Colonic mucosa (tissue), 4 donors: ENCODE measurements at regions not wholly inside any gene's neighbourhood (a gene's known extent, or its start where the extent isn't known, plus 50 kb on each side); places are given as distances from the start of the nearest gene placed in this dataset.

Source experiments
- DNase-seq: peaks from one replicate; pipeline ENCODE4 v3.0.0-alpha.2; 2020
- H3K27ac ChIP-seq: fragments of 200-600 bp; one replicate; pipeline ENCODE4 v1.8.0; 2021
- H3K27me3 ChIP-seq: fragments of 200-600 bp; one replicate; pipeline ENCODE4 v1.8.0; 2021
- H3K36me3 ChIP-seq: fragments of 200-600 bp; one replicate; pipeline ENCODE4 v1.8.0; 2021
- H3K4me1 ChIP-seq: fragments of 200-600 bp; one replicate; pipeline ENCODE4 v1.8.0; 2021; ENCODE audit warnings: mild to moderate bottlenecking
- H3K4me3 ChIP-seq: fragments of 200-600 bp; one replicate; pipeline ENCODE4 v1.8.0; 2021
- H3K9ac ChIP-seq, 2 donors: one replicate each; pipeline ENCODE4 v1.7.0; 2013; ENCODE audit warnings: control low read depth in 2 of 2, low read depth in 2 of 2, low read length in 2 of 2
- H3K9me3 ChIP-seq: fragments of 200-600 bp; one replicate; pipeline ENCODE4 v1.8.0; 2021
- CTCF ChIP-seq: fragments of 200-600 bp; IDR thresholded peaks from one replicate; pipeline ENCODE4 v1.8.0; 2022; ENCODE audit warnings: antibody characterized with exemption, mild to moderate bottlenecking
- intact Hi-C: fragments of 100-400 bp; cut with DNase I; formaldehyde crosslinking; loops from one replicate; pipeline ENCODE4 v1.14.1; 2022
- donor health status: healthy.
- donor health status: DM: no; HTN: no; CAD: no.
- donor health status: DM: no; HTN: no; CAD: no.

- TF ChIP-seq CTCF: no peak
- intact Hi-C loops: no loop called here
- Histone ChIP-seq H3K27me3 (no peaks in the 10 kb centered on the region), H3K36me3 (no peaks in the 10 kb centered on the region), H3K4me1 (no peaks in the 10 kb centered on the region), H3K4me3 (no peak overlapping the region), H3K27ac (no peak overlapping the region), H3K9ac (no peak overlapping the region), H3K9me3 (no peaks in the 10 kb centered on the region)
- DNase-seq: no peak
Observed at GRCh38 chr2:190126798-190127197, 64.3 kb upstream of the MSTN start.

- Histone ChIP-seq H3K27me3 (no peaks in the 10 kb centered on the region), H3K4me3 (no peak overlapping the region), H3K36me3 (no peaks in the 10 kb centered on the region), H3K4me1 (no peaks in the 10 kb centered on the region), H3K9ac (no peak overlapping the region), H3K27ac (no peak overlapping the region), H3K9me3 (no peaks in the 10 kb centered on the region)
- no peak for TF ChIP-seq CTCF
- no peak for DNase-seq
- intact Hi-C loops: no loop called here
Observed at GRCh38 chr2:190123956-190124355, 61.4 kb upstream of the MSTN start.

GRCh38 chr2:190121971-190122370 is 59.4 kb upstream of the MSTN start:
- Histone ChIP-seq H3K4me1 (no peaks in the 10 kb centered on the region), H3K27ac (no peak overlapping the region), H3K4me3 (no peak overlapping the region), H3K27me3 (no peaks in the 10 kb centered on the region), H3K9ac (no peak overlapping the region), H3K36me3 (no peaks in the 10 kb centered on the region), H3K9me3 (no peaks in the 10 kb centered on the region)
- intact Hi-C loops: no loop called here
- no peak for DNase-seq
- no peak for TF ChIP-seq CTCF

- Histone ChIP-seq H3K4me3 (no peak overlapping the region), H3K9ac (no peak overlapping the region), H3K4me1 (no peaks in the 10 kb centered on the region), H3K36me3 (no peaks in the 10 kb centered on the region), H3K27ac (no peak overlapping the region), H3K27me3 (no peaks in the 10 kb centered on the region), H3K9me3 (no peaks in the 10 kb centered on the region)
- no peak for TF ChIP-seq CTCF
- intact Hi-C loops: no loop called here
- no peak for DNase-seq
Observed at GRCh38 chr2:190121305-190121704, 58.8 kb upstream of the MSTN start.

DNA sequence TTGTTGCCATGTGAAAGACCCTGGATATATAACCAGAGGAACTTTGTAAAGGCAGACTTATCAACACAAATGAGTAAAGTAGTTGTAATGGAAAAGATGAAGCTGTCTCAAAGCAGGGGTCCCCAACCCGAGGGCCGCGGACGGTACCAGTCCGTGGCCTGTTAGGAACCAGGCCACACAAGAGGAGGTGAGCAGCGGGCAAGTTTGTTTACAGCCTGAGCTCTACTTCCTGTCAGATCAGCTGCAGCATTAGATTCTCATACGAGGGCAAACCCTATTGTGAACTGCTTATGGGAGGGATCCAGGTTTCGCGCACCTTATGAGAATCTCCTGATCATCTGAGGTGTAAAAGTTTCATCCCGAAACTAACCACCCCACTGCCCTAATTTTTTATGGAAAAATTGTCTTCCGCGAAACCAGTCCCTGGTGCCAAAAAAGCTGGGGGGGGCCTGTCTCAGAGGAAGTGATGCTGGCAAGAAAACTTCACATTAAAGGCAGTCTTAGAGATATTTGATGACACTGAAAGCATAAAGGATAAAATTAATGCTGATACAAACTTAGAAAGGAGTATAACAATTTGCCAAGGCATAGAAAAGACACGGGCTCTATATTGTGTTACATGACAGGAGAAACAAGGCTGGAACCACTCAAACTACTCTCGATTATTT is 57.5 kb upstream of the MSTN start:
- Histone ChIP-seq H3K9ac (no peak overlapping the region), H3K9me3 (no peaks in the 10 kb centered on the region), H3K36me3 (no peaks in the 10 kb centered on the region), H3K27ac (no peak overlapping the region), H3K4me1 (no peaks in the 10 kb centered on the region), H3K4me3 (no peak overlapping the region), H3K27me3 (no peaks in the 10 kb centered on the region)
- no peak for DNase-seq
- intact Hi-C loops: no loop called here
- TF ChIP-seq CTCF: no peak
